Neural progenitor cell (in vitro differentiated cells): ENCODE measurements at regions not wholly inside any gene's neighbourhood (a gene's known extent, or its start where the extent isn't known, plus 50 kb on each side); places are given as distances from the start of the nearest gene placed in this dataset.

Source experiments
- DNase-seq: peaks from one replicate; pipeline ENCODE4 v3.0.0-alpha.2; 2016; ENCODE audit warnings: low spot score
- H2AFZ ChIP-seq: fragments of 200-600 bp; sonication (generic); replicated peaks from 2 replicates; pipeline ENCODE4 v1.6.1; 2016; ENCODE audit warnings: antibody characterized with exemption
- H3F3A ChIP-seq: fragments of 200-600 bp; sonication (generic); 2 replicates; pipeline ENCODE4 v1.6.1; 2016; ENCODE audit warnings: antibody characterized with exemption, low read depth
- H3K27ac ChIP-seq: fragments of 200-600 bp; sonication (generic); 2 replicates; pipeline ENCODE4 v1.5.1; 2016; ENCODE audit warnings: mild to moderate bottlenecking
- H3K27me3 ChIP-seq: fragments of 200-600 bp; sonication (generic); 2 replicates; pipeline ENCODE4 v1.6.1; 2016; ENCODE audit warnings: mild to moderate bottlenecking, moderate library complexity
- H3K36me3 ChIP-seq: fragments of 200-600 bp; sonication (generic); 2 replicates; pipeline ENCODE4 v1.5.1; 2016
- H3K4me1 ChIP-seq: fragments of 200-600 bp; sonication (generic); 2 replicates; pipeline ENCODE4 v1.6.1; 2016; ENCODE audit warnings: mixed run types
- H3K4me2 ChIP-seq: fragments of 200-600 bp; sonication (generic); 2 replicates; pipeline ENCODE4 v1.6.1; 2016
- H3K4me3 ChIP-seq: fragments of 200-600 bp; sonication (generic); 2 replicates; pipeline ENCODE4 v1.5.1; 2016
- H3K79me2 ChIP-seq: fragments of 200-600 bp; sonication (generic); 2 replicates; pipeline ENCODE4 v1.6.1; 2016; ENCODE audit warnings: low read depth
- H3K9ac ChIP-seq: fragments of 200-600 bp; sonication (generic); 2 replicates; pipeline ENCODE4 v1.6.1; 2016
- H3K9me3 ChIP-seq: fragments of 200-600 bp; sonication (generic); 2 replicates; pipeline ENCODE4 v1.5.1; 2016; ENCODE audit warnings: low read depth
- H4K20me1 ChIP-seq: fragments of 200-600 bp; sonication (generic); 2 replicates; pipeline ENCODE4 v1.6.1; 2016; ENCODE audit warnings: low read depth
- H3K27ac Mint-ChIP-seq: 3 replicates; pipeline ENCODE4 v1.8.0; 2021; ENCODE audit warnings: mixed read lengths
- H3K27me3 Mint-ChIP-seq: 2 replicates; pipeline ENCODE4 v1.8.0; 2022; ENCODE audit warnings: low read depth, mild to moderate bottlenecking, inconsistent platforms, moderate library complexity, mixed read lengths; ENCODE audit not compliant: insufficient read depth
- H3K36me3 Mint-ChIP-seq: 3 replicates; pipeline ENCODE4 v1.8.0; 2021; ENCODE audit warnings: mixed read lengths
- H3K4me1 Mint-ChIP-seq: 3 replicates; pipeline ENCODE4 v1.8.0; 2021; ENCODE audit warnings: mixed read lengths
- H3K4me3 Mint-ChIP-seq: 3 replicates; pipeline ENCODE4 v1.8.0; 2021; ENCODE audit warnings: mild to moderate bottlenecking, moderate library complexity, mixed read lengths
- H3K9me3 Mint-ChIP-seq: 3 replicates; pipeline ENCODE4 v1.8.0; 2020; ENCODE audit warnings: mixed read lengths
- CTCF ChIP-seq: fragments of 200-600 bp; sonication (generic); IDR thresholded peaks from 2 replicates; pipeline ENCODE4 v1.5.1; 2017; ENCODE audit warnings: antibody characterized with exemption, mild to moderate bottlenecking
- EZH2 ChIP-seq: fragments of 200-600 bp; sonication (generic); IDR thresholded peaks from 2 replicates; pipeline ENCODE4 v1.6.1; 2017; ENCODE audit warnings: antibody characterized with exemption, mild to moderate bottlenecking, moderate library complexity
- EZH2phosphoT487 ChIP-seq: fragments of 200-600 bp; sonication (generic); IDR thresholded peaks from 2 replicates; pipeline ENCODE4 v1.6.1; 2017; ENCODE audit warnings: antibody characterized with exemption

- DNase-seq: no peak
- no peak overlapping the region for H2AFZ ChIP-seq
- H3K9ac ChIP-seq: no peak overlapping the region
- Mint-ChIP-seq H3K9me3 (peaks cover 8% of the 10 kb centered on the region), H3K27ac (no peak overlapping the region), H3K27me3 (peaks cover 2% of the 10 kb centered on the region), H3K4me1 (no peaks in the 10 kb centered on the region), H3K36me3 (peaks cover 2% of the 10 kb centered on the region), H3K4me3 (no peak overlapping the region)
- no peaks in the 10 kb centered on the region for H3K9me3 ChIP-seq
- H3F3A ChIP-seq: no peaks in the 10 kb centered on the region
- H3K4me1 ChIP-seq: no peaks in the 10 kb centered on the region
- H3K27me3 ChIP-seq: no peaks in the 10 kb centered on the region
- no peak overlapping the region for H3K4me2 ChIP-seq
- TF ChIP-seq EZH2phosphoT487 (no peak), CTCF (no peak), EZH2 (no peak)
- H3K36me3 ChIP-seq: peaks cover 3% of the 10 kb centered on the region
- H3K79me2 ChIP-seq: no peaks in the 10 kb centered on the region
- H3K27ac ChIP-seq: no peak overlapping the region
- no peak overlapping the region for H3K4me3 ChIP-seq
- H4K20me1 ChIP-seq: no peaks in the 10 kb centered on the region
Observed at GRCh38 chr17:13884347-13884746, 185.0 kb upstream of the COX10 start.

- peaks cover 8% of the 10 kb centered on the region for H3K9me3 Mint-ChIP-seq
- H3K9me3 ChIP-seq: no peaks in the 10 kb centered on the region
- no peak overlapping the region for H3K27ac ChIP-seq
- H3K36me3 Mint-ChIP-seq: peaks cover 2% of the 10 kb centered on the region
- TF ChIP-seq EZH2phosphoT487 (no peak), EZH2 (no peak), CTCF (no peak)
- H4K20me1 ChIP-seq: no peaks in the 10 kb centered on the region
- DNase-seq: no peak
- H3K36me3 ChIP-seq: peaks cover 3% of the 10 kb centered on the region
- H3K27me3 Mint-ChIP-seq: peaks cover 2% of the 10 kb centered on the region
- no peak overlapping the region for H3K27ac Mint-ChIP-seq
- no peaks in the 10 kb centered on the region for H3K27me3 ChIP-seq
- no peaks in the 10 kb centered on the region for H3F3A ChIP-seq
- no peak overlapping the region for H3K4me3 ChIP-seq
- H3K4me1 ChIP-seq: no peaks in the 10 kb centered on the region
- no peak overlapping the region for H3K9ac ChIP-seq
- H2AFZ ChIP-seq: no peak overlapping the region
- no peak overlapping the region for H3K4me2 ChIP-seq
- no peak overlapping the region for H3K4me3 Mint-ChIP-seq
- no peaks in the 10 kb centered on the region for H3K79me2 ChIP-seq
- H3K4me1 Mint-ChIP-seq: no peaks in the 10 kb centered on the region
Observed at GRCh38 chr17:13885550-13885949, 183.8 kb upstream of the COX10 start.

- no peak overlapping the region for H3K4me3 ChIP-seq
- H3K9me3 Mint-ChIP-seq: peaks cover 8% of the 10 kb centered on the region
- no peaks in the 10 kb centered on the region for H3K27me3 ChIP-seq
- no peaks in the 10 kb centered on the region for H4K20me1 ChIP-seq
- H3K36me3 Mint-ChIP-seq: peaks cover 2% of the 10 kb centered on the region
- no peak for TF ChIP-seq CTCF
- TF ChIP-seq EZH2: no peak
- no peak for TF ChIP-seq EZH2phosphoT487
- no peaks in the 10 kb centered on the region for H3K79me2 ChIP-seq
- no peaks in the 10 kb centered on the region for H3K9me3 ChIP-seq
- peak overlapping the region; percentile 53 for H3K27ac Mint-ChIP-seq
- no peaks in the 10 kb centered on the region for H3K4me1 Mint-ChIP-seq
- no peak for DNase-seq
- no peaks in the 10 kb centered on the region for H3F3A ChIP-seq
- peaks cover 2% of the 10 kb centered on the region for H3K27me3 Mint-ChIP-seq
- H3K9ac ChIP-seq: no peak overlapping the region
- no peak overlapping the region for H3K27ac ChIP-seq
- H3K36me3 ChIP-seq: peaks cover 3% of the 10 kb centered on the region
- no peak overlapping the region for H3K4me2 ChIP-seq
- H3K4me1 ChIP-seq: no peaks in the 10 kb centered on the region
- H2AFZ ChIP-seq: no peak overlapping the region
- H3K4me3 Mint-ChIP-seq: no peak overlapping the region
Observed at GRCh38 chr17:13885953-13886889, 183.1 kb upstream of the COX10 start.
